ENCODE measurements at regions not wholly inside any gene's neighbourhood (a gene's known extent, or its start where the extent isn't known, plus 50 kb on each side); places are given as distances from the start of the nearest gene placed in this dataset.

DNA sequence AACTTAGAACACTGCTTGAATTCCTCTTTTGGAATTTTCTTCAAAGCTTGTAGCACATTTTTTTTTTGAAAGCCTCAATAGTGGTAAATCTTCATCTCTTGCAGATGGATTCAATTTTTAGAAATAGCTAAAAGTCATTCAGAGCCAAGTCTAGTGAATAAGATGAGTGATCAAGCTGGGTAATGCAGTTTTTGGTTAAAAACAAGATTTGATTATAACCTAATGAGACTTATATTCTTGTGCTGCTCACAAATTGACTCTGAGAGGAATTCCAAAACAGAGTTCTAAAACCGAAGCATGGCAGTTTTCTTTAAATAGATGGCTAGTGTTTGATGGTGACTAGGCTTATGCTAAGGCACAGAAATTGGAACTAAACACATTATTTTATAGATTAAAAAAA is 2072.6 kb upstream of the CELF4 start:
- no peak for TF ChIP-seq TAF1 (IDR thresholded peaks at IDR 0.05; ENCODE audit: borderline replicate concordance, insufficient read depth, low read length)
- no peak for TF ChIP-seq SIN3A (IDR thresholded peaks at IDR 0.05; ENCODE audit: borderline replicate concordance, insufficient read depth, low read length)

Data from PFSK-1 (cell line).